Liver (tissue), 3 donors: ENCODE measurements at regions not wholly inside any gene's neighbourhood (a gene's known extent, or its start where the extent isn't known, plus 50 kb on each side); places are given as distances from the start of the nearest gene placed in this dataset.

Experiments
- ATF3 ChIP-seq: IDR thresholded peaks from 2 replicates; pipeline ENCODE4 v1.6.1; 2016; ENCODE audit warnings: antibody characterized with exemption
- CTCF ChIP-seq: fragments of 150-350 bp; IDR thresholded peaks from 2 replicates; pipeline ENCODE4 v1.5.1; 2017; ENCODE audit warnings: improper control_type of control experiment, low read depth, low read length; ENCODE audit not compliant: missing input control
- JUND ChIP-seq, 2 donors: IDR thresholded peaks; 2 replicates each; pipeline ENCODE4 v1.6.1; 2016; ENCODE audit warnings: antibody characterized with exemption in 2 of 2
- ZBTB33 ChIP-seq: IDR thresholded peaks from 2 replicates; pipeline ENCODE4 v1.6.1; 2016; ENCODE audit warnings: antibody characterized with exemption
- donor health status: healthy.
- donor health status: healthy.

GRCh38 chr3:41040256-41040655 lies 159.0 kb upstream of the CTNNB1 start:
- TF ChIP-seq CTCF (no peak), ZBTB33 (no peak), ATF3 (no peak), JUND (IDR thresholded peaks at IDR 0.05) (no peak)
